Esophagus squamous epithelium (tissue), 4 donors: ENCODE measurements at regions not wholly inside any gene's neighbourhood (a gene's known extent, or its start where the extent isn't known, plus 50 kb on each side); places are given as distances from the start of the nearest gene placed in this dataset.
A peak's percentile ranks its signal among the peaks of the same experiment; 100 is the strongest.
"Not testable (repeated sequence)": the region's sequence is repeated elsewhere in the genome, so short reads cannot be mapped to it uniquely, and the experiment has no call there.

Source experiments
- POLR2A ChIP-seq, 4 donors: fragments of 450-650 bp; IDR thresholded peaks; one replicate each; pipeline ENCODE4 v1.6.1; 2017; ENCODE audit warnings: antibody characterized with exemption in 4 of 4, mild to moderate bottlenecking in 4 of 4, moderate library complexity in 3 of 4
- TF ChIP-seq, protein P1 (sequence below), 6 experiments: fragments of 450-650 bp in 4 of 6; fragments of 200-600 bp in 2 of 6; sonication (generic) in 2 of 6; IDR thresholded peaks; one replicate each; pipeline ENCODE4 v1.5.1; 2016 to 2019; ENCODE audit warnings: antibody characterized with exemption in 6 of 6, mild to moderate bottlenecking in 4 of 6, moderate library complexity in 4 of 6

- TF ChIP-seq, protein P1, sequence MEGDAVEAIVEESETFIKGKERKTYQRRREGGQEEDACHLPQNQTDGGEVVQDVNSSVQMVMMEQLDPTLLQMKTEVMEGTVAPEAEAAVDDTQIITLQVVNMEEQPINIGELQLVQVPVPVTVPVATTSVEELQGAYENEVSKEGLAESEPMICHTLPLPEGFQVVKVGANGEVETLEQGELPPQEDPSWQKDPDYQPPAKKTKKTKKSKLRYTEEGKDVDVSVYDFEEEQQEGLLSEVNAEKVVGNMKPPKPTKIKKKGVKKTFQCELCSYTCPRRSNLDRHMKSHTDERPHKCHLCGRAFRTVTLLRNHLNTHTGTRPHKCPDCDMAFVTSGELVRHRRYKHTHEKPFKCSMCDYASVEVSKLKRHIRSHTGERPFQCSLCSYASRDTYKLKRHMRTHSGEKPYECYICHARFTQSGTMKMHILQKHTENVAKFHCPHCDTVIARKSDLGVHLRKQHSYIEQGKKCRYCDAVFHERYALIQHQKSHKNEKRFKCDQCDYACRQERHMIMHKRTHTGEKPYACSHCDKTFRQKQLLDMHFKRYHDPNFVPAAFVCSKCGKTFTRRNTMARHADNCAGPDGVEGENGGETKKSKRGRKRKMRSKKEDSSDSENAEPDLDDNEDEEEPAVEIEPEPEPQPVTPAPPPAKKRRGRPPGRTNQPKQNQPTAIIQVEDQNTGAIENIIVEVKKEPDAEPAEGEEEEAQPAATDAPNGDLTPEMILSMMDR (IDR thresholded peaks at IDR 0.05): not testable (repeated sequence)
- TF ChIP-seq POLR2A (IDR thresholded peaks at IDR 0.05): peak in 1 of 4 donors; percentile 20
These were observed 104.0 kb upstream of the EPB41L4A start for GRCh38 chr5:112522891-112523673.
